ENCODE measurements at regions not wholly inside any gene's neighbourhood (a gene's known extent, or its start where the extent isn't known, plus 50 kb on each side); places are given as distances from the start of the nearest gene placed in this dataset.

DNA sequence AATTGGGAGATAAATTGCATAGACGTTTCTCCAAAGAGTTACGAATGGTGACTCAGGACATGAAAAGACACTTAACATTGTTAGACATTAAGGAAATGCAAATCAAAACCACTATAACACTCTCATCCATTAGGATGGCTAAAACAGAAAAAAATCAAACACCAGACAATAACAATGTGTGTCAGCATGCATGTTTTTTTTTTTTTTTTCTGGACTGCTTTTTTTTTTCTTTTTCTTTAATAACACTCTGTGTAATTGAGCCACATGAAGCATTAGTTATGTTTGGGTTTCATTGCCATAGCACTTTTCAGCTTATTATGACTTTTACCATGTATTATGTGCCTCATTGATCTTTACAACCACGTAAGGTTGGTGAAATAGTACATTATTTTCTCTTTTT lies 95.0 kb downstream of the NFKBIZ start:
- TF ChIP-seq, protein P1, sequence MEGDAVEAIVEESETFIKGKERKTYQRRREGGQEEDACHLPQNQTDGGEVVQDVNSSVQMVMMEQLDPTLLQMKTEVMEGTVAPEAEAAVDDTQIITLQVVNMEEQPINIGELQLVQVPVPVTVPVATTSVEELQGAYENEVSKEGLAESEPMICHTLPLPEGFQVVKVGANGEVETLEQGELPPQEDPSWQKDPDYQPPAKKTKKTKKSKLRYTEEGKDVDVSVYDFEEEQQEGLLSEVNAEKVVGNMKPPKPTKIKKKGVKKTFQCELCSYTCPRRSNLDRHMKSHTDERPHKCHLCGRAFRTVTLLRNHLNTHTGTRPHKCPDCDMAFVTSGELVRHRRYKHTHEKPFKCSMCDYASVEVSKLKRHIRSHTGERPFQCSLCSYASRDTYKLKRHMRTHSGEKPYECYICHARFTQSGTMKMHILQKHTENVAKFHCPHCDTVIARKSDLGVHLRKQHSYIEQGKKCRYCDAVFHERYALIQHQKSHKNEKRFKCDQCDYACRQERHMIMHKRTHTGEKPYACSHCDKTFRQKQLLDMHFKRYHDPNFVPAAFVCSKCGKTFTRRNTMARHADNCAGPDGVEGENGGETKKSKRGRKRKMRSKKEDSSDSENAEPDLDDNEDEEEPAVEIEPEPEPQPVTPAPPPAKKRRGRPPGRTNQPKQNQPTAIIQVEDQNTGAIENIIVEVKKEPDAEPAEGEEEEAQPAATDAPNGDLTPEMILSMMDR (conservative IDR thresholded peaks at IDR 0.05; ENCODE audit: low read length) = no peak
- TF ChIP-seq EZH2phosphoT487 (IDR thresholded peaks at IDR 0.05; ENCODE audit: borderline replicate concordance, low read depth, low read length) = no peak
- no peaks in the 10 kb centered on the region for H3K36me3 ChIP-seq (ENCODE audit: insufficient read depth, low read length)
- H3K9me2 ChIP-seq (ENCODE audit: insufficient read depth, low read length) = no peaks in the 10 kb centered on the region
- no TSS peak for BruUV-seq (replicated peaks)
- H3K9me3 ChIP-seq (ENCODE audit: low read length) = no peaks in the 10 kb centered on the region
- POLR2A ChIA-PET = interaction anchor here (1.4 kb wide), 1 partner anchor 11 kb away, joined by 7 read pairs; no protein-coding TSS in a partner anchor
- no peak overlapping the region for H3K27ac ChIP-seq (ENCODE audit: low read depth, low read length, poor library complexity, severe bottlenecking)
- H2AFZ ChIP-seq (ENCODE audit: low read length) = no peak overlapping the region
- DNase-seq (ENCODE audit: low spot score) = no peak
- H3K79me2 ChIP-seq (ENCODE audit: insufficient read depth, low read depth, low read length) = no peaks in the 10 kb centered on the region
- H4K20me1 ChIP-seq (ENCODE audit: insufficient read depth, low read length) = no peaks in the 10 kb centered on the region
- H3K4me3 ChIP-seq (ENCODE audit: low read depth, low read length, poor library complexity, severe bottlenecking) = no peak overlapping the region
- intact Hi-C loops (cut with micrococcal nuclease; ENCODE audit: unreplicated experiment) = no loop called here
- H3K4me1 ChIP-seq (ENCODE audit: insufficient read depth, low read length, poor library complexity, severe bottlenecking) = peaks cover 41% of the 10 kb centered on the region
- CTCF ChIA-PET (ENCODE audit: unreplicated experiment) = no interaction called here
- no peak overlapping the region for H3K4me2 ChIP-seq (ENCODE audit: low read length)

- CTCF ChIA-PET (ENCODE audit: unreplicated experiment) = no interaction called here
- no peaks in the 10 kb centered on the region for H3K36me3 ChIP-seq (ENCODE audit: insufficient read depth, low read length)
Measured at GRCh38 chr3:101945980-101946379, 96.7 kb downstream of the NFKBIZ start.

DNA sequence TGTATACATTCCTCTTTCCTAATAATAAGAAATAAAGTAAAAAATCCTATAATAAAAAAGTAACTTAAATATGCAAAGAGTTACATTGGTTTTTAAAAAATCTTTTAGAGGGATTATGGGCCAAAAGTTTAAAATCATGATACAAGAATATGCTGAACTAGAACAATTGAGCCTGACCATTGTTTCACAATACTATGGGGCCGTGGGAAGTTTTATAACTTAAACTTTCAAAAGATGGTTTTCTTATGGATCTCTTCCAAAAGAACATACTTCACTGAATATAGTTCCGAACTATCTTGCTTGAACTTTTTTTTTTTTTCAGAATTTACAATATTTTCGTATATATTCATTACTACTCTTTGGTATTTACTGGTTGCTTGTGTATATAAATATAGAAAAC lies 97.6 kb downstream of the NFKBIZ start:
- intact Hi-C loops (cut with micrococcal nuclease; ENCODE audit: unreplicated experiment) = no loop called here
- ChIA-PET CTCF (ENCODE audit: unreplicated experiment) (no interaction called here), POLR2A (no interaction called here)
- DNase-seq (ENCODE audit: low spot score) = no peak
- Histone ChIP-seq H3K9me2 (ENCODE audit: insufficient read depth, low read length) (no peaks in the 10 kb centered on the region), H3K27ac (ENCODE audit: low read depth, low read length, poor library complexity, severe bottlenecking) (no peak overlapping the region), H3K4me3 (ENCODE audit: low read depth, low read length, poor library complexity, severe bottlenecking) (no peak overlapping the region), H2AFZ (ENCODE audit: low read length) (no peak overlapping the region), H3K4me1 (ENCODE audit: insufficient read depth, low read length, poor library complexity, severe bottlenecking) (peaks cover 18% of the 10 kb centered on the region), H3K79me2 (ENCODE audit: insufficient read depth, low read depth, low read length) (no peaks in the 10 kb centered on the region), H3K4me2 (ENCODE audit: low read length) (no peak overlapping the region), H4K20me1 (ENCODE audit: insufficient read depth, low read length) (no peaks in the 10 kb centered on the region), H3K9me3 (ENCODE audit: low read length) (no peaks in the 10 kb centered on the region), H3K36me3 (ENCODE audit: insufficient read depth, low read length) (no peaks in the 10 kb centered on the region)
- no TSS peak for BruUV-seq (replicated peaks)
- TF ChIP-seq, protein P1 (conservative IDR thresholded peaks at IDR 0.05; ENCODE audit: low read length) = no peak
- TF ChIP-seq EZH2phosphoT487 (IDR thresholded peaks at IDR 0.05; ENCODE audit: borderline replicate concordance, low read depth, low read length) = no peak

More at GRCh38 chr3:101945980-101946379, 96.7 kb downstream of the NFKBIZ start:
- Histone ChIP-seq H3K9me2 (ENCODE audit: insufficient read depth, low read length) (no peaks in the 10 kb centered on the region), H3K79me2 (ENCODE audit: insufficient read depth, low read depth, low read length) (no peaks in the 10 kb centered on the region), H3K27ac (ENCODE audit: low read depth, low read length, poor library complexity, severe bottlenecking) (no peak overlapping the region), H3K9me3 (ENCODE audit: low read length) (no peaks in the 10 kb centered on the region), H3K4me3 (ENCODE audit: low read depth, low read length, poor library complexity, severe bottlenecking) (no peak overlapping the region), H3K4me1 (ENCODE audit: insufficient read depth, low read length, poor library complexity, severe bottlenecking) (peaks cover 24% of the 10 kb centered on the region), H3K4me2 (ENCODE audit: low read length) (no peak overlapping the region), H4K20me1 (ENCODE audit: insufficient read depth, low read length) (no peaks in the 10 kb centered on the region), H2AFZ (ENCODE audit: low read length) (peak overlapping the region; percentile 25; the same call in 1 of the 2 replicates)
- POLR2A ChIA-PET = interaction anchor here (0.6 to 1.2 kb wide), 4 partner anchors 11 to 132 kb away, joined by 3 to 5 read pairs (median 4); no protein-coding TSS in a partner anchor
- no peak for DNase-seq (ENCODE audit: low spot score)
- intact Hi-C loops (cut with micrococcal nuclease; ENCODE audit: unreplicated experiment) = no loop called here
- TF ChIP-seq EZH2phosphoT487 (IDR thresholded peaks at IDR 0.05; ENCODE audit: borderline replicate concordance, low read depth, low read length) = no peak
- TF ChIP-seq, protein P1 (conservative IDR thresholded peaks at IDR 0.05; ENCODE audit: low read length) = no peak
- no TSS peak for BruUV-seq (replicated peaks)
